Hepatocyte (in vitro differentiated cells): ENCODE measurements at regions not wholly inside any gene's neighbourhood (a gene's known extent, or its start where the extent isn't known, plus 50 kb on each side); places are given as distances from the start of the nearest gene placed in this dataset.

Experiments
- CTCF ChIP-seq: fragments of 200-600 bp; sonication (generic); IDR thresholded peaks from 2 replicates; pipeline ENCODE4 v1.5.1; 2016; ENCODE audit warnings: antibody characterized with exemption, mild to moderate bottlenecking; ENCODE audit not compliant: poor library complexity
- EZH2phosphoT487 ChIP-seq: fragments of 200-600 bp; sonication (generic); IDR thresholded peaks from one replicate; pipeline ENCODE4 v1.6.1; 2018; ENCODE audit warnings: antibody characterized with exemption, mild to moderate bottlenecking, low read depth, moderate library complexity; ENCODE audit not compliant: unreplicated experiment, severe bottlenecking

GRCh38 chr6:156589281-156589680 is 187.9 kb upstream of the ARID1B start:
- TF ChIP-seq EZH2phosphoT487 (no peak), CTCF (no peak)
